Transverse colon (tissue), 4 donors: ENCODE measurements at regions not wholly inside any gene's neighbourhood (a gene's known extent, or its start where the extent isn't known, plus 50 kb on each side); places are given as distances from the start of the nearest gene placed in this dataset.
"Not testable (repeated sequence)": the region's sequence is repeated elsewhere in the genome, so short reads cannot be mapped to it uniquely, and the experiment has no call there.

Experiments used
- DNase-seq: peaks from one replicate; pipeline ENCODE4 v3.0.0-alpha.2; 2019
- H3K27ac ChIP-seq, 4 donors: fragments of 200-600 bp; sonication (generic); 2 replicates each; pipeline ENCODE4 v1.5.1; 2016 to 2018; ENCODE audit warnings: inconsistent platforms in 4 of 4
- H3K27me3 ChIP-seq: fragments of 200-600 bp; sonication (generic); 2 replicates; pipeline ENCODE4 v1.5.1; 2017; ENCODE audit warnings: inconsistent platforms
- H3K36me3 ChIP-seq, 4 donors: fragments of 200-600 bp; sonication (generic); 2 replicates each; pipeline ENCODE4 v1.5.1; 2017 to 2019; ENCODE audit warnings: inconsistent platforms in 4 of 4
- H3K4me1 ChIP-seq, 4 donors: fragments of 200-600 bp; sonication (generic); 2 replicates each; pipeline ENCODE4 v1.5.1; 2017 to 2020; ENCODE audit warnings: inconsistent platforms in 4 of 4
- H3K4me3 ChIP-seq, 4 donors: fragments of 200-600 bp; sonication (generic); 1 replicate in 1 of 4; 2 replicates in 3 of 4; pipeline versions ENCODE4 v1.5.1 to v1.6.1; 2017 to 2019; ENCODE audit warnings: inconsistent platforms in 4 of 4
- H3K9me3 ChIP-seq, 2 donors: fragments of 200-600 bp; sonication (generic); 2 replicates each; pipeline ENCODE4 v1.5.1; 2017 to 2019; ENCODE audit warnings: inconsistent platforms in 2 of 2
- CTCF ChIP-seq, 5 experiments: fragments of 200-600 bp in 3 of 5; fragments of 450-650 bp in 2 of 5; sonication (generic) in 3 of 5; IDR thresholded peaks; 1 replicate in 2 of 5; 2 replicates in 3 of 5; pipeline ENCODE4 v1.5.1; 2016 to 2017; ENCODE audit warnings: antibody characterized with exemption in 5 of 5, inconsistent platforms in 3 of 5, mild to moderate bottlenecking in 2 of 5, moderate library complexity in 1 of 5
- EP300 ChIP-seq: sonication (generic); formaldehyde crosslinking; IDR thresholded peaks from one replicate; pipeline ENCODE4 v1.6.1; 2017; ENCODE audit warnings: antibody characterized with exemption, low read depth
- POLR2A ChIP-seq: fragments of 450-650 bp; IDR thresholded peaks from one replicate; pipeline ENCODE4 v1.6.1; 2016; ENCODE audit warnings: antibody characterized with exemption, mild to moderate bottlenecking, moderate library complexity
- POLR2AphosphoS5 ChIP-seq, 3 donors: sonication (generic); formaldehyde crosslinking; IDR thresholded peaks; one replicate each; pipeline ENCODE4 v1.6.1; 2016; ENCODE audit warnings: antibody characterized with exemption in 3 of 3
- WGBS, 2 donors: methylation state at CpG; one replicate each; pipeline ENCODE4 v1.1.5; 2018; ENCODE audit warnings: low coverage in 1 of 2; 5-methylcytosine and 5-hydroxymethylcytosine counted together
- in situ Hi-C, 4 donors: fragments of 200-750 bp; cut with MboI; loops; one replicate each; pipeline versions ENCODE4 v1.15.0 to v1.15.1; 2017; ENCODE audit warnings: low sequenced_read_pairs in 3 of 4, low pct_ligation_motif_present in 1 of 4, low pct_unique_long_range_greater_than_20kb in 1 of 4
- intact Hi-C: fragments of 100-400 bp; cut with DNase I; formaldehyde crosslinking; loops from one replicate; pipeline ENCODE4 v1.15.1; 2023; ENCODE audit warnings: low total_unique reads

- no peaks in the 10 kb centered on the region for H3K9me3 ChIP-seq
- no peak overlapping the region for H3K27ac ChIP-seq
- in situ Hi-C loops: no loop called here
- WGBS, 2 donors: 90 to 95% methylated on average over 4 to 5 of the region's 5 CpGs
- H3K4me3 ChIP-seq: no peak overlapping the region
- TF ChIP-seq EP300: no peak
- TF ChIP-seq POLR2AphosphoS5 (IDR thresholded peaks at IDR 0.05): no peak
- TF ChIP-seq CTCF (IDR thresholded peaks at IDR 0.05): no peak
- no peak for TF ChIP-seq POLR2A
- no peaks in the 10 kb centered on the region for H3K27me3 ChIP-seq
- no peak for DNase-seq
- intact Hi-C loops: no loop called here
- H3K36me3 ChIP-seq: no peaks in the 10 kb centered on the region
- H3K4me1 ChIP-seq: peaks cover 0 to 4% (median 0%) of the 10 kb centered on the region in 4 donors
These were observed 52.7 kb upstream of the LARP1 start for GRCh38 chr5:154702477-154702876.

GRCh38 chr5:154701725-154702124 lies 53.5 kb upstream of the LARP1 start:
- 78 to 87% methylated on average over 3 to 4 of the region's 4 CpGs for WGBS, 2 donors
- H3K27me3 ChIP-seq, DNase-seq, H3K4me1 ChIP-seq, H3K27ac ChIP-seq, H3K9me3 ChIP-seq, H3K4me3 ChIP-seq, intact Hi-C loops, in situ Hi-C loops, H3K36me3 ChIP-seq: not testable (repeated sequence)

GRCh38 chr5:154701181-154701580 lies 54.0 kb upstream of the LARP1 start:
- intact Hi-C loops (no loop called here), in situ Hi-C loops (no loop called here)
- TF ChIP-seq POLR2AphosphoS5 (IDR thresholded peaks at IDR 0.05) (no peak), CTCF (IDR thresholded peaks at IDR 0.05) (no peak), EP300 (no peak), POLR2A (no peak)
- no peaks in the 10 kb centered on the region for H3K9me3 ChIP-seq
- no peaks in the 10 kb centered on the region for H3K27me3 ChIP-seq
- no peaks in the 10 kb centered on the region for H3K36me3 ChIP-seq
- no peak overlapping the region for H3K4me3 ChIP-seq
- no peak overlapping the region for H3K27ac ChIP-seq
- H3K4me1 ChIP-seq: peaks cover 0 to 4% (median 0%) of the 10 kb centered on the region in 4 donors
- DNase-seq: no peak
- 44% methylated on average over 3 of the region's 3 CpGs; no CpG with 5 or more reads in 1 of the 2 donors for WGBS, 2 donors

GRCh38 chr5:154700289-154700928 lies 54.8 kb upstream of the LARP1 start:
- in situ Hi-C loops, intact Hi-C loops, H3K27ac ChIP-seq, DNase-seq, H3K9me3 ChIP-seq, H3K4me1 ChIP-seq, H3K4me3 ChIP-seq, H3K27me3 ChIP-seq, H3K36me3 ChIP-seq: not testable (repeated sequence)
- 90 to 93% methylated on average over 5 to 10 of the region's 10 CpGs for WGBS, 2 donors

GRCh38 chr5:154698763-154699162 lies 56.4 kb upstream of the LARP1 start:
- Histone ChIP-seq H3K4me3 (no peak overlapping the region), H3K36me3 (no peaks in the 10 kb centered on the region), H3K27ac (no peak overlapping the region), H3K27me3 (no peaks in the 10 kb centered on the region), H3K9me3 (no peaks in the 10 kb centered on the region), H3K4me1 (peaks cover 0 to 4% (median 0%) of the 10 kb centered on the region in 4 donors)
- DNase-seq: no peak
- TF ChIP-seq POLR2A (no peak), EP300 (no peak), POLR2AphosphoS5 (IDR thresholded peaks at IDR 0.05) (no peak), CTCF (IDR thresholded peaks at IDR 0.05) (no peak)
- WGBS, 2 donors: 91 to 100% methylated on average over 2 to 6 of the region's 6 CpGs
- in situ Hi-C loops (no loop called here), intact Hi-C loops (no loop called here)
